ENCODE measurements at regions not wholly inside any gene's neighbourhood (a gene's known extent, or its start where the extent isn't known, plus 50 kb on each side); places are given as distances from the start of the nearest gene placed in this dataset.

GRCh38 chr2:71863396-71863795, 284.3 kb downstream of the CYP26B1 start:
- WGBS, 5 donors: 71 to 76% (median 73%) methylated on average over 5 of the region's 5 CpGs
- intact Hi-C loops (cut with DNase I; ENCODE audit: low total_unique reads): no loop called here
- Histone ChIP-seq H3K27ac (no peak overlapping the region), H3K4me3 (no peak overlapping the region), H3K27me3 (replicated peaks in 1 of 7) (no peaks in the 10 kb centered on the region), H3K9me3 (no peaks in the 10 kb centered on the region), H3K36me3 (no peaks in the 10 kb centered on the region), H3K4me1 (no peaks in the 10 kb centered on the region)
- DNase-seq: no peak
- TF ChIP-seq POLR2AphosphoS5 (IDR thresholded peaks at IDR 0.05): no peak
- TF ChIP-seq POLR2A (IDR thresholded peaks at IDR 0.05): no peak
- no peak for TF ChIP-seq CTCF (IDR thresholded peaks at IDR 0.05 in 8 of 11, conservative IDR thresholded peaks at IDR 0.05 in 3 of 11)

GRCh38 chr2:71862921-71863320, 284.7 kb downstream of the CYP26B1 start:
- Histone ChIP-seq H3K4me3 (no peak overlapping the region), H3K4me1 (no peaks in the 10 kb centered on the region), H3K27ac (no peak overlapping the region), H3K36me3 (no peaks in the 10 kb centered on the region), H3K27me3 (replicated peaks in 1 of 7) (no peaks in the 10 kb centered on the region), H3K9me3 (no peaks in the 10 kb centered on the region)
- TF ChIP-seq CTCF (IDR thresholded peaks at IDR 0.05 in 8 of 11, conservative IDR thresholded peaks at IDR 0.05 in 3 of 11) (no peak), POLR2AphosphoS5 (IDR thresholded peaks at IDR 0.05) (no peak), POLR2A (IDR thresholded peaks at IDR 0.05) (no peak)
- WGBS, 5 donors: 61 to 75% (median 62%) methylated on average over 3 of the region's 3 CpGs
- intact Hi-C loops (cut with DNase I; ENCODE audit: low total_unique reads): no loop called here
- DNase-seq: no peak

GRCh38 chr2:71861186-71862160, 286.2 kb downstream of the CYP26B1 start:
- Histone ChIP-seq H3K27me3 (replicated peaks in 1 of 7) (no peaks in the 10 kb centered on the region), H3K9me3 (no peaks in the 10 kb centered on the region), H3K27ac (no peak overlapping the region), H3K4me3 (no peak overlapping the region), H3K36me3 (no peaks in the 10 kb centered on the region), H3K4me1 (no peaks in the 10 kb centered on the region)
- DNase-seq: no peak
- WGBS, 5 donors: 81 to 91% (median 88%) methylated on average over 17 of the region's 17 CpGs
- no peak for TF ChIP-seq POLR2A (IDR thresholded peaks at IDR 0.05)
- TF ChIP-seq POLR2AphosphoS5 (IDR thresholded peaks at IDR 0.05): no peak
- no peak for TF ChIP-seq CTCF (IDR thresholded peaks at IDR 0.05 in 8 of 11, conservative IDR thresholded peaks at IDR 0.05 in 3 of 11)
- intact Hi-C loops (cut with DNase I; ENCODE audit: low total_unique reads): no loop called here

GRCh38 chr2:71860381-71860926, 287.2 kb downstream of the CYP26B1 start:
- no peaks in the 10 kb centered on the region for H3K36me3 ChIP-seq
- peaks cover 0 to 9% (median 3%) of the 10 kb centered on the region in 8 donors for H3K9me3 ChIP-seq
- no peak for DNase-seq
- H3K4me3 ChIP-seq: no peak overlapping the region
- H3K27ac ChIP-seq: no peak overlapping the region
- intact Hi-C loops (cut with DNase I; ENCODE audit: low total_unique reads): no loop called here
- H3K4me1 ChIP-seq: no peaks in the 10 kb centered on the region
- WGBS, 5 donors: 86 to 95% (median 90%) methylated on average over 4 of the region's 4 CpGs
- TF ChIP-seq POLR2AphosphoS5 (IDR thresholded peaks at IDR 0.05) (no peak), POLR2A (IDR thresholded peaks at IDR 0.05) (no peak), CTCF (IDR thresholded peaks at IDR 0.05 in 8 of 11, conservative IDR thresholded peaks at IDR 0.05 in 3 of 11) (no peak)
- H3K27me3 ChIP-seq (replicated peaks in 1 of 7): no peaks in the 10 kb centered on the region

Data from spleen (tissue), 11 donors.